Neural progenitor cell (in vitro differentiated cells): ENCODE measurements at regions not wholly inside any gene's neighbourhood (a gene's known extent, or its start where the extent isn't known, plus 50 kb on each side); places are given as distances from the start of the nearest gene placed in this dataset.

Experiments
- DNase-seq: peaks from one replicate; pipeline ENCODE4 v3.0.0-alpha.2; 2016; ENCODE audit warnings: low spot score
- H2AFZ ChIP-seq: fragments of 200-600 bp; sonication (generic); replicated peaks from 2 replicates; pipeline ENCODE4 v1.6.1; 2016; ENCODE audit warnings: antibody characterized with exemption
- H3F3A ChIP-seq: fragments of 200-600 bp; sonication (generic); 2 replicates; pipeline ENCODE4 v1.6.1; 2016; ENCODE audit warnings: antibody characterized with exemption, low read depth
- H3K27ac ChIP-seq: fragments of 200-600 bp; sonication (generic); 2 replicates; pipeline ENCODE4 v1.5.1; 2016; ENCODE audit warnings: mild to moderate bottlenecking
- H3K27me3 ChIP-seq: fragments of 200-600 bp; sonication (generic); 2 replicates; pipeline ENCODE4 v1.6.1; 2016; ENCODE audit warnings: mild to moderate bottlenecking, moderate library complexity
- H3K36me3 ChIP-seq: fragments of 200-600 bp; sonication (generic); 2 replicates; pipeline ENCODE4 v1.5.1; 2016
- H3K4me1 ChIP-seq: fragments of 200-600 bp; sonication (generic); 2 replicates; pipeline ENCODE4 v1.6.1; 2016; ENCODE audit warnings: mixed run types
- H3K4me2 ChIP-seq: fragments of 200-600 bp; sonication (generic); 2 replicates; pipeline ENCODE4 v1.6.1; 2016
- H3K4me3 ChIP-seq: fragments of 200-600 bp; sonication (generic); 2 replicates; pipeline ENCODE4 v1.5.1; 2016
- H3K79me2 ChIP-seq: fragments of 200-600 bp; sonication (generic); 2 replicates; pipeline ENCODE4 v1.6.1; 2016; ENCODE audit warnings: low read depth
- H3K9ac ChIP-seq: fragments of 200-600 bp; sonication (generic); 2 replicates; pipeline ENCODE4 v1.6.1; 2016
- H3K9me3 ChIP-seq: fragments of 200-600 bp; sonication (generic); 2 replicates; pipeline ENCODE4 v1.5.1; 2016; ENCODE audit warnings: low read depth
- H4K20me1 ChIP-seq: fragments of 200-600 bp; sonication (generic); 2 replicates; pipeline ENCODE4 v1.6.1; 2016; ENCODE audit warnings: low read depth
- H3K27ac Mint-ChIP-seq: 3 replicates; pipeline ENCODE4 v1.8.0; 2021; ENCODE audit warnings: mixed read lengths
- H3K27me3 Mint-ChIP-seq: 2 replicates; pipeline ENCODE4 v1.8.0; 2022; ENCODE audit warnings: low read depth, mild to moderate bottlenecking, inconsistent platforms, moderate library complexity, mixed read lengths; ENCODE audit not compliant: insufficient read depth
- H3K36me3 Mint-ChIP-seq: 3 replicates; pipeline ENCODE4 v1.8.0; 2021; ENCODE audit warnings: mixed read lengths
- H3K4me1 Mint-ChIP-seq: 3 replicates; pipeline ENCODE4 v1.8.0; 2021; ENCODE audit warnings: mixed read lengths
- H3K4me3 Mint-ChIP-seq: 3 replicates; pipeline ENCODE4 v1.8.0; 2021; ENCODE audit warnings: mild to moderate bottlenecking, moderate library complexity, mixed read lengths
- H3K9me3 Mint-ChIP-seq: 3 replicates; pipeline ENCODE4 v1.8.0; 2020; ENCODE audit warnings: mixed read lengths
- EZH2 ChIP-seq: fragments of 200-600 bp; sonication (generic); IDR thresholded peaks from 2 replicates; pipeline ENCODE4 v1.6.1; 2017; ENCODE audit warnings: antibody characterized with exemption, mild to moderate bottlenecking, moderate library complexity
- EZH2phosphoT487 ChIP-seq: fragments of 200-600 bp; sonication (generic); IDR thresholded peaks from 2 replicates; pipeline ENCODE4 v1.6.1; 2017; ENCODE audit warnings: antibody characterized with exemption
- TF ChIP-seq, protein P1 (sequence below): fragments of 200-600 bp; sonication (generic); IDR thresholded peaks from 2 replicates; pipeline ENCODE4 v1.5.1; 2017; ENCODE audit warnings: antibody characterized with exemption, mild to moderate bottlenecking

DNA sequence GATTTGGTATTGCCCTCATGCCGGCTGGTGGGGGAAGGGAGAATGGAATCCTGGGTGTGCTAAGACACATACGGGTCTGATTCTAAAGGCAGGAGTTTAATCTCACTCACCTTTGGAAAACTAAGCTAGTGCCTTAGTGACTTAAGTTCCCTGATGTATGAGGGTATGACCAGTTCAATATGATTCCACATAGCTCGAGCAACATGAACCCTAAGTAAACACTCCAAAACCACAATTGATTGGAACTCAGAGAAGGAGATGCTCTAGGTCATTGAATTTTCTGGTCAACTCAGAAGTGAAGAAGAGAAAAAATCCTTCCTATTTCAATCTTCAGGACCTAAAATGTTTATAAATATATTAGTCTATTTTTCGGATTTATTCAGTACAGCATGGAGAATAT is 420.1 kb upstream of the INTU start:
- Histone ChIP-seq H3K36me3 (no peaks in the 10 kb centered on the region), H3K4me3 (no peak overlapping the region), H3K4me1 (no peaks in the 10 kb centered on the region), H3K9me3 (no peaks in the 10 kb centered on the region), H3K4me2 (no peak overlapping the region), H3K79me2 (no peaks in the 10 kb centered on the region), H4K20me1 (no peaks in the 10 kb centered on the region), H3K27ac (no peak overlapping the region), H3K9ac (no peak overlapping the region), H3F3A (no peaks in the 10 kb centered on the region), H2AFZ (no peak overlapping the region), H3K27me3 (no peaks in the 10 kb centered on the region)
- Mint-ChIP-seq H3K4me1 (peaks cover 5% of the 10 kb centered on the region), H3K36me3 (no peaks in the 10 kb centered on the region), H3K9me3 (peaks cover 2% of the 10 kb centered on the region), H3K27me3 (no peaks in the 10 kb centered on the region), H3K4me3 (no peak overlapping the region), H3K27ac (no peak overlapping the region)
- no peak for TF ChIP-seq EZH2
- TF ChIP-seq EZH2phosphoT487, result no peak
- TF ChIP-seq, protein P1, sequence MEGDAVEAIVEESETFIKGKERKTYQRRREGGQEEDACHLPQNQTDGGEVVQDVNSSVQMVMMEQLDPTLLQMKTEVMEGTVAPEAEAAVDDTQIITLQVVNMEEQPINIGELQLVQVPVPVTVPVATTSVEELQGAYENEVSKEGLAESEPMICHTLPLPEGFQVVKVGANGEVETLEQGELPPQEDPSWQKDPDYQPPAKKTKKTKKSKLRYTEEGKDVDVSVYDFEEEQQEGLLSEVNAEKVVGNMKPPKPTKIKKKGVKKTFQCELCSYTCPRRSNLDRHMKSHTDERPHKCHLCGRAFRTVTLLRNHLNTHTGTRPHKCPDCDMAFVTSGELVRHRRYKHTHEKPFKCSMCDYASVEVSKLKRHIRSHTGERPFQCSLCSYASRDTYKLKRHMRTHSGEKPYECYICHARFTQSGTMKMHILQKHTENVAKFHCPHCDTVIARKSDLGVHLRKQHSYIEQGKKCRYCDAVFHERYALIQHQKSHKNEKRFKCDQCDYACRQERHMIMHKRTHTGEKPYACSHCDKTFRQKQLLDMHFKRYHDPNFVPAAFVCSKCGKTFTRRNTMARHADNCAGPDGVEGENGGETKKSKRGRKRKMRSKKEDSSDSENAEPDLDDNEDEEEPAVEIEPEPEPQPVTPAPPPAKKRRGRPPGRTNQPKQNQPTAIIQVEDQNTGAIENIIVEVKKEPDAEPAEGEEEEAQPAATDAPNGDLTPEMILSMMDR, result no peak
- DNase-seq, result no peak

DNA sequence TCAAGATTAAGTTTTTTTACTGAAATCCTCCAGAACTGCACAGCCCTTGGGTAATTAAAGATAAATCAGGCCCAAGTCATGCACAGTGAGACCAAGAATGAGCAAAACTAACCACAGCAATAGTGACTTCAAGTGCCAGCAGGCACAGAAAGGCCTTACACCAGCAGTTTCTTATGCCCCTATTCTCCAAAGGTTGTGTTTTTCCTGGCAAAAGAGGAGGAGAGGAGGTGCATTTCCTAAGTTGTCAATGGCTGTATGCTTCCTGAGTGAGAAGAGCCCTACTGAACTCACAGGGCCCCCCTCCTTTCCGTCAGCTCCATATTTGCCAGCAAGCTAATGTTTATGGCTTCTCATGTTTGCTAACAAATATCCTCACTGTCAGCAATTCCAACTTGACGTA is 418.7 kb upstream of the INTU start:
- no peaks in the 10 kb centered on the region for H3K36me3 ChIP-seq
- H2AFZ ChIP-seq, result no peak overlapping the region
- H3K9me3 Mint-ChIP-seq, result no peaks in the 10 kb centered on the region
- H3K4me3 ChIP-seq, result no peak overlapping the region
- no peak overlapping the region for H3K4me3 Mint-ChIP-seq
- no peak overlapping the region for H3K4me2 ChIP-seq
- no peak overlapping the region for H3K27ac Mint-ChIP-seq
- H4K20me1 ChIP-seq, result no peaks in the 10 kb centered on the region
- no peak for DNase-seq
- no peaks in the 10 kb centered on the region for H3K27me3 Mint-ChIP-seq
- no peaks in the 10 kb centered on the region for H3K9me3 ChIP-seq
- H3K27ac ChIP-seq, result no peak overlapping the region
- peaks cover 5% of the 10 kb centered on the region for H3K4me1 Mint-ChIP-seq
- H3K4me1 ChIP-seq, result no peaks in the 10 kb centered on the region
- no peaks in the 10 kb centered on the region for H3K36me3 Mint-ChIP-seq
- no peaks in the 10 kb centered on the region for H3F3A ChIP-seq
- no peaks in the 10 kb centered on the region for H3K27me3 ChIP-seq
- no peak overlapping the region for H3K9ac ChIP-seq
- TF ChIP-seq EZH2phosphoT487 (no peak), EZH2 (no peak)
- TF ChIP-seq, protein P1, result no peak
- H3K79me2 ChIP-seq, result no peaks in the 10 kb centered on the region

DNA sequence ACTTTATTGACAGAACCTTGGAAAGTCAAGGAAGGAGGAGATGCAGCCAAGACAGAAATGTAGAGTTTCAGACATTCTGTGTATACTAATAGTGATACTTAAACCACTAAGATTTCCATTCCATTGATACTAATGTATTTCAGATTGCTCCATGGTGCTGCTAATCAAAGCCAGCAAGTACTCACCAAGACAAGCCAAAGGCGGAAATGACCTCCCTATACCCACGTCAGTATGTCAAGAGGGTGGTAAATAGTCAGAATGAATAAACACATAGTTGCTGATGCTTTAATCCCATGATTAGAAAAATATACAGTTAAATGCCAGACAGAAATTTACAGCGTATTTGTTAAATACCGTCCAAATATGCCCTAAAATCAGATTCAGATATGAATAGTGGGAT is 417.8 kb upstream of the INTU start:
- no peaks in the 10 kb centered on the region for H3K9me3 ChIP-seq
- no peaks in the 10 kb centered on the region for H3K27me3 ChIP-seq
- H2AFZ ChIP-seq, result no peak overlapping the region
- TF ChIP-seq EZH2phosphoT487 (no peak), EZH2 (no peak)
- TF ChIP-seq, protein P1, result no peak
- H3K4me1 ChIP-seq, result no peaks in the 10 kb centered on the region
- no peaks in the 10 kb centered on the region for H3F3A ChIP-seq
- no peaks in the 10 kb centered on the region for H3K36me3 ChIP-seq
- no peaks in the 10 kb centered on the region for H3K79me2 ChIP-seq
- H3K27ac ChIP-seq, result no peak overlapping the region
- Mint-ChIP-seq H3K36me3 (no peaks in the 10 kb centered on the region), H3K27me3 (no peaks in the 10 kb centered on the region), H3K9me3 (no peaks in the 10 kb centered on the region), H3K27ac (no peak overlapping the region), H3K4me1 (peaks cover 5% of the 10 kb centered on the region), H3K4me3 (no peak overlapping the region)
- no peak for DNase-seq
- H4K20me1 ChIP-seq, result no peaks in the 10 kb centered on the region
- no peak overlapping the region for H3K4me3 ChIP-seq
- H3K9ac ChIP-seq, result no peak overlapping the region
- no peak overlapping the region for H3K4me2 ChIP-seq
